Thyroid gland (tissue), 4 donors: ENCODE measurements at regions not wholly inside any gene's neighbourhood (a gene's known extent, or its start where the extent isn't known, plus 50 kb on each side); places are given as distances from the start of the nearest gene placed in this dataset.

Experiments
- DNase-seq, 2 donors: peaks; one replicate each; pipeline ENCODE4 v3.0.0-alpha.2; 2019
- H3K27ac ChIP-seq, 3 donors: fragments of 200-600 bp; sonication (generic); 1 replicate in 2 of 3; 2 replicates in 1 of 3; pipeline ENCODE4 v1.5.1; 2016 to 2019; ENCODE audit warnings: mild to moderate bottlenecking in 1 of 3, moderate library complexity in 1 of 3
- H3K27me3 ChIP-seq: fragments of 200-600 bp; sonication (generic); one replicate; pipeline ENCODE4 v1.5.1; 2019
- H3K36me3 ChIP-seq, 2 donors: fragments of 200-600 bp; sonication (generic); one replicate each; pipeline ENCODE4 v1.5.1; 2016 to 2019
- H3K4me1 ChIP-seq, 2 donors: fragments of 200-600 bp; sonication (generic); one replicate each; pipeline ENCODE4 v1.5.1; 2017 to 2019
- H3K4me3 ChIP-seq, 3 donors: fragments of 200-600 bp; sonication (generic); replicated peaks in 1 of 3; 1 replicate in 2 of 3; 2 replicates in 1 of 3; pipeline ENCODE4 v1.5.1; 2016; ENCODE audit warnings: mild to moderate bottlenecking in 1 of 3
- H3K9me3 ChIP-seq: fragments of 200-600 bp; sonication (generic); one replicate; pipeline ENCODE4 v1.5.1; 2017
- POLR2A ChIP-seq, 2 donors: fragments of 450-650 bp; IDR thresholded peaks; one replicate each; pipeline ENCODE4 v1.6.1; 2017; ENCODE audit warnings: antibody characterized with exemption in 2 of 2, mild to moderate bottlenecking in 2 of 2, moderate library complexity in 1 of 2
- WGBS, 2 donors: methylation state at CpG; one replicate each; pipeline ENCODE4 v1.1.5; 2017; 5-methylcytosine and 5-hydroxymethylcytosine counted together
- intact Hi-C: fragments of 100-400 bp; cut with DNase I; formaldehyde crosslinking; loops from one replicate; pipeline ENCODE4 v1.15.1; 2023
- TF ChIP-seq, protein P1 (sequence below), 6 experiments: fragments of 200-600 bp in 3 of 6; fragments of 450-650 bp in 3 of 6; sonication (generic) in 3 of 6; IDR thresholded peaks; one replicate each; pipeline ENCODE4 v1.5.1; 2016 to 2019; ENCODE audit warnings: antibody characterized with exemption in 6 of 6, mild to moderate bottlenecking in 2 of 6, inconsistent platforms in 1 of 6, moderate library complexity in 1 of 6

GRCh38 chr1:57772580-57773195 lies 348.8 kb upstream of the DAB1 start:
- no peak overlapping the region for H3K27ac ChIP-seq
- no peaks in the 10 kb centered on the region for H3K9me3 ChIP-seq
- DNase-seq: no peak
- no peaks in the 10 kb centered on the region for H3K4me1 ChIP-seq
- no peak overlapping the region for H3K4me3 ChIP-seq
- TF ChIP-seq, protein P1, sequence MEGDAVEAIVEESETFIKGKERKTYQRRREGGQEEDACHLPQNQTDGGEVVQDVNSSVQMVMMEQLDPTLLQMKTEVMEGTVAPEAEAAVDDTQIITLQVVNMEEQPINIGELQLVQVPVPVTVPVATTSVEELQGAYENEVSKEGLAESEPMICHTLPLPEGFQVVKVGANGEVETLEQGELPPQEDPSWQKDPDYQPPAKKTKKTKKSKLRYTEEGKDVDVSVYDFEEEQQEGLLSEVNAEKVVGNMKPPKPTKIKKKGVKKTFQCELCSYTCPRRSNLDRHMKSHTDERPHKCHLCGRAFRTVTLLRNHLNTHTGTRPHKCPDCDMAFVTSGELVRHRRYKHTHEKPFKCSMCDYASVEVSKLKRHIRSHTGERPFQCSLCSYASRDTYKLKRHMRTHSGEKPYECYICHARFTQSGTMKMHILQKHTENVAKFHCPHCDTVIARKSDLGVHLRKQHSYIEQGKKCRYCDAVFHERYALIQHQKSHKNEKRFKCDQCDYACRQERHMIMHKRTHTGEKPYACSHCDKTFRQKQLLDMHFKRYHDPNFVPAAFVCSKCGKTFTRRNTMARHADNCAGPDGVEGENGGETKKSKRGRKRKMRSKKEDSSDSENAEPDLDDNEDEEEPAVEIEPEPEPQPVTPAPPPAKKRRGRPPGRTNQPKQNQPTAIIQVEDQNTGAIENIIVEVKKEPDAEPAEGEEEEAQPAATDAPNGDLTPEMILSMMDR (IDR thresholded peaks at IDR 0.05): no peak
- no peak for TF ChIP-seq POLR2A (IDR thresholded peaks at IDR 0.05)
- intact Hi-C loops: no loop called here
- no peaks in the 10 kb centered on the region for H3K36me3 ChIP-seq
- WGBS, 2 donors: 62% methylated on average over 1 of the region's 1 CpG
- no peaks in the 10 kb centered on the region for H3K27me3 ChIP-seq

DNA sequence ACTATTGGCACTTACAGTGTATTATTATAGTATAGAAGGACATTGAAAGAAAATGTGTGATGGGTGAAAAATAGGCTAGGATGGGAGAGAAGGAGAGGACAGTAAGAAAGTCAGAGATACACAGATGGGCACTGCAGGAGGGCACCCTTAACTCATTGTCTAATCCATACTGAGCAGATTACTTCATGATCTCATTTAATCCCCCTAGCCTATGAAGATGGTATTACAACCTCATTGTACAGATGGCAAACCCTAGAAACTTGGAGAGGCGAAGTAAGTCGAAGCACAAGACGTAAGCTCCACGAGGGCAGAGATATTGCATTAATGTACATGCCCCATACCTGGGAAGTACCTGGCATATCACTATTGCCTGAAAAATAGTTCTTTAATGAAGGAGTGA lies 346.9 kb upstream of the DAB1 start:
- no peak for TF ChIP-seq POLR2A (IDR thresholded peaks at IDR 0.05)
- TF ChIP-seq, protein P1 (IDR thresholded peaks at IDR 0.05): peak in 2 of 6 experiments; percentile 11 to 22
- intact Hi-C loops: no loop called here
- Histone ChIP-seq H3K9me3 (no peaks in the 10 kb centered on the region), H3K27me3 (no peaks in the 10 kb centered on the region), H3K36me3 (no peaks in the 10 kb centered on the region), H3K27ac (no peak overlapping the region), H3K4me3 (no peak overlapping the region), H3K4me1 (no peaks in the 10 kb centered on the region)
- DNase-seq: no peak
- 88 to 96% methylated on average over 4 of the region's 4 CpGs for WGBS, 2 donors

- no peak overlapping the region for H3K4me3 ChIP-seq
- no peaks in the 10 kb centered on the region for H3K9me3 ChIP-seq
- no peak for TF ChIP-seq POLR2A (IDR thresholded peaks at IDR 0.05)
- TF ChIP-seq, protein P1 (IDR thresholded peaks at IDR 0.05): no peak
- H3K27me3 ChIP-seq: no peaks in the 10 kb centered on the region
- no peak overlapping the region for H3K27ac ChIP-seq
- intact Hi-C loops: no loop called here
- no peaks in the 10 kb centered on the region for H3K36me3 ChIP-seq
- WGBS, 2 donors: 96 to 100% methylated on average over 1 of the region's 1 CpG
- no peak for DNase-seq
- no peaks in the 10 kb centered on the region for H3K4me1 ChIP-seq
Observed at GRCh38 chr1:57770236-57770635, 346.4 kb upstream of the DAB1 start.

DNA sequence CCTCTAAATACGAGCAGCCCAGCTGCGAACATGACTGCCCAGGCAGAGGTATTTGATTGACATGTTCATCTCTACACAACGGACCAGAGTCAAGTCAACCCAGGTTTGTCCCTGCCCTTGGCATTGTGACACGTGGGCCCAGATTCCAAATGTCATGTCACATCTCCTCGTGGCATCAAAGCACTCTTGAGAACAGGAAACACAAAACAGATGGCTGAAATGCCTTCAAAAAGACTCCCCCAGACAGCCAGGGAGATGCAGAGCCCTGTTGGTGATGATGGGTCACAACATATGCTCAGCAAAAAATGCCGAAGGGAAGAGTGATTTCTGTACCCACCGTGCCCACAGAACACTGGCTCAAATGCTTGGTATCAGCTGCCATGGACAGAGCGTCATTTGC lies 337.8 kb upstream of the DAB1 start:
- Histone ChIP-seq H3K27ac (no peak overlapping the region), H3K27me3 (no peaks in the 10 kb centered on the region), H3K9me3 (no peaks in the 10 kb centered on the region), H3K36me3 (no peaks in the 10 kb centered on the region), H3K4me1 (no peaks in the 10 kb centered on the region), H3K4me3 (no peak overlapping the region)
- 60% methylated on average over 8 of the region's 8 CpGs for WGBS, 2 donors
- no peak for DNase-seq
- no peak for TF ChIP-seq POLR2A (IDR thresholded peaks at IDR 0.05)
- TF ChIP-seq, protein P1 (IDR thresholded peaks at IDR 0.05): no peak
- intact Hi-C loops: no loop called here

DNA sequence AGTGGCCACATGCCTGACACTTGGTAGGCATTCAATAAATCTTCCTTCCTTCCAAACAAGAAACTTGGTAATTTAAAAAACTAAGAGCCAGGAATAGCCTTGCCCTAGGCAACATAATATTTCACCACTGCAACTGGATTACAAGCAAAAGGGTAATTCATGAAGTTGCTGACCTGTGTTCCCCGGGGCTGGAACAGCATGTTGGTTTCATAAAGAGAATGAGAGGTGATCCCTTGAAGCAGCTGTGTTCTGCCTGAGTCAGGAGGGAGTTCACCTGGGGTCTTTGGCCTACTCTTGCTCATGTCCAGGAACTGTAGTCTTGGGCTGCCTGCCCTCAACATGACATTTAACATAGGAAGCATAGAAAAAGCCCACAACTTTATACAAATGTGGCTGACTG lies 329.0 kb upstream of the DAB1 start:
- 61 to 84% methylated on average over 1 of the region's 1 CpG for WGBS, 2 donors
- H3K4me3 ChIP-seq: no peak overlapping the region
- no peaks in the 10 kb centered on the region for H3K9me3 ChIP-seq
- H3K27ac ChIP-seq: no peak overlapping the region
- no peak for DNase-seq
- no peaks in the 10 kb centered on the region for H3K36me3 ChIP-seq
- H3K27me3 ChIP-seq: no peaks in the 10 kb centered on the region
- TF ChIP-seq, protein P1 (IDR thresholded peaks at IDR 0.05): no peak
- TF ChIP-seq POLR2A (IDR thresholded peaks at IDR 0.05): no peak
- intact Hi-C loops: no loop called here
- H3K4me1 ChIP-seq: no peaks in the 10 kb centered on the region
